HG03432 (cell line): ENCODE measurements at regions not wholly inside any gene's neighbourhood (a gene's known extent, or its start where the extent isn't known, plus 50 kb on each side); places are given as distances from the start of the nearest gene placed in this dataset.
"Not testable (repeated sequence)": the region's sequence is repeated elsewhere in the genome, so short reads cannot be mapped to it uniquely, and the experiment has no call there.

Experiments used
- ATAC-seq: cut with Tn5 transposase; IDR thresholded peaks from one replicate; pipeline ENCODE4 v1.9.1; 2021; ENCODE audit warnings: mild to moderate bottlenecking, moderate library complexity; ENCODE audit not compliant: unreplicated experiment

GRCh38 chr7:69412331-69413146 is 185.7 kb upstream of the AUTS2 start:
- peak; percentile 97 for ATAC-seq

DNA sequence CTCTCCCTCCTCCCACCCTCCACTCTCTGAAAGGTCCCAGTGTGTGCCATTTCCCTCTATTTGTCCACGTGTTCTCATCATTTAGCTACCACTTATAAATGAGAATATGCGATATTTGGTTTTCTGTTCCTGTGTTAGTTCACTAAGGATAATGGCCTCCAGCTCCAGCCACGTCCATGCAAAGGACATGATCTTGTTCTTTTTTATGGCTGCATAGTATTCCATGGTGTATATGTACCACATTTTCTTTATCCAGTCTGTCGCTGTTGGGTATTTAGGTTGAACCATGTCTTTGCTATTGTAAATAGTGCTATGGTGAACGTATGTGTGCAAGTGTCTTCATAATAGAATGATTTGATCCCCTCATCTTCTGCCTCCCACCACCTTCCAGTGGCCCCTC is 183.7 kb upstream of the AUTS2 start:
- ATAC-seq = no peak

GRCh38 chr7:69418869-69419670 is 179.2 kb upstream of the AUTS2 start:
- no peak for ATAC-seq

DNA sequence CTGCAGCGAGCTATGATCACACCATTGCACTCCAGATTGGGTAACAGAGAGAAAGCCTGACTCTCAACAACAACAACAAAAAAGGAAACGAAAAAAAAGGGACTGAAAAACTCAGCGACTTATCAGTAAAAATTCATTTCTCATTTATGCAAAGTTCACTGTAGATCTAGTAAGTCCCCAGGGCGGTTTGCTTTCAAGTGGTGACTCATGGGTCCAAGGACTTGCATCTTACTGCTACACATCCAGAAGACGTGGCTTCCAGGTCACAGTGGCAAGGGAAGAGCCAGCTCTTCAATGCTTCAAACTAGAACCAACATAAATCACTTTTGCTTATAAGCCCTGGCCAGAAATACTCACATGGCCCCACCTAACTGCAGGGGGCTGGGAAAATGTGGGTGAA is 178.3 kb upstream of the AUTS2 start:
- peak; percentile 80 for ATAC-seq

DNA sequence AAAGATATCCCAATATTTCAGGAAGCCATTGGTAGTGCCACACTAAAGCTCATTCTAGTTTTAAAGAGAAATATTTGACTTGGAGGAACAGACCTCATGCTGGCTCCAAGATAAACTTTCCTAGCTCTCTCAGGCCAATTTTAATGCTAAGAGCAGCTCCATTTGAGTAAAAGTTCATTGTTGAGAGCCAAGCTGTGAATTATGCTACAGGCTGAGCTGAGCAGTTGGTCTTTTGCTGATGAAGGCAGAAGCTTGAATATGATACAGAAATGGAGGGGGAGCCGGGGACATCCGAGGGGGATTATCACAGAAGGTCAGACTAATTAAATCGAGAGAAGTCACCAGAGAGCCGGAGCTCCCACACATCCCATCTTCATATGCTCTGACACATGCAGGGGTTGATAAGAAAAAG is 175.7 kb upstream of the AUTS2 start:
- no peak for ATAC-seq

DNA sequence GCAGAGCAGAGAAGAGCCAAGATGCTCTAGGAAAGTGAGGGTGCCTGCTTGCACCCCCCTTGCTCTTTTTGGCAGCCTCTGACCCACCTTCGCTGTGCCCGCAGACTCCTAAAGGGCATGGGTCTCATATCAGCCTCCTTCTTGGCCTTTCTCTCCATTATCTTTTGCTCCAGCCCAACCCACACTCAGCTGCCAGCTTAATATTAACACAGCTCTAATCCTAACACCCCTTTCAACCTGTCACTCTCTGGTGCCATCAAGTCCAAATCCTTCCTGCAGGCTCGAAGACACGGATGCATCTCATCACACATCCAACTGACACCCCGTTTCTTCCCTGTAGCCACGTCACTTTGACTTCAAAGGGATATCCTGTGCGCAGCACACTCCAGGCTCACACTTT is 171.6 kb upstream of the AUTS2 start:
- no peak for ATAC-seq

DNA sequence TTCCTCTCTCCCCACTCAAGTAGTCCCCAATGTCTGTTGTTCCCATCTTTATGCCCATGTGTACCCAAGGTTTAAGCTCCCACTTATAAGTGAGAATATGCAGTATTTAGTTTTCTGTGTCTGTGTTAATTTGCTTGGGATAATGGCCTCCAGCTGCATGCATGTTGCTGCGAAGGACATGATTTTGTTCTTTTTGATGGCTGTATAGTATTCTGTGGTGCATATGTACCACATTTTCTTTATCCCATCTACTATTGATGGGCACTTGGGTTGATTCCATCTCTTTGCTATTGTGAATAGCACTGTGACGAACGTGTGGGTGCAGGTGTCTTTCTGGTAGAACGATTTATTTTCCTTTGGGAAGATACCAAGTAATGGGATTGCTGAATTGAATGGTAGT is 170.2 kb upstream of the AUTS2 start:
- ATAC-seq = no peak

DNA sequence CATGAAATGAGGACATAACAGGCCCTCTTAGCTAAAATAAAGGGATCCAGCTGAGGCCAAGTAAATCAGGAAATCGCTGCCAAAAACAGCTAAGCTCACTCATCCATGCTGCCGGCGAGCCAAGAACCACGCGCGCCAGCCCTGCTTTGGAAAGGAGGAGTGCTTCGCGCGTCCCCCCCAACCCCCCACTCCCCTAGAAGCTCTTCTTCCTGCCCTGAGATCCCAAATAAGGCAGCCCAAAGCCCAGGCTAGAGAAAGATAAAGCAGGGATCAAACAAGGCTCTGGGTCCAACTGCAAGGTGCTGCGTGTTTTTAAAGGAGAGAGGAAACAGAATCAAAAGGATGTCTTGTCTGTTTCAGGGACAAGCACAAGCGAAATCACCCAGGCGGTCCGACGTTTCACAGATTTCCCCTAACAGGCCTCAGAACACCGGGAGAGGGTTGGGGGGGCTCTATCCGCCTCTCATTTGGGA is 168.3 kb upstream of the AUTS2 start:
- ATAC-seq = no peak

- ATAC-seq = no peak
Observed at GRCh38 chr7:69430384-69431021, 167.8 kb upstream of the AUTS2 start.

- ATAC-seq = no peak
Observed at GRCh38 chr7:69431626-69432025, 166.6 kb upstream of the AUTS2 start.

- ATAC-seq = not testable (repeated sequence)
Observed at GRCh38 chr7:69432276-69432675, 166.0 kb upstream of the AUTS2 start.

DNA sequence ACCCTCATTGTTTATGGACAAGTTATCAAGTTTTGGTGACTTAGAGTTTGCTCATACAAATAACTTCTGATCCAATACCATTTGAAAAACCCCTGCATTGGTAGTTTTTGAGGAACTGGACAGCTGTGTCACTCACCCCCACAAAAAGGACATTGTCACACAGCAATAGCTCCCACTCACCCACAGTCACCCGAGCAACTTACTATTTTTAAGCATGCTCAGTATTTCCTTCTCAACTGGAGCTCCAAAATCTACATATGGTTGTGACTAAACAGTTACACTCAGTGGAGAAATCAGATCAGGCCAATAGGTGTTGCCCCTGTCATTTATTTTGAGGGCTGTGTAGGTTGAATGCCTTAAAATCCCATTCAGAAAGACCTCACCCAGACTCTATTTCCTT is 165.2 kb upstream of the AUTS2 start:
- ATAC-seq = no peak

- peak; percentile 52 for ATAC-seq
Observed at GRCh38 chr7:69434398-69434815, 163.9 kb upstream of the AUTS2 start.

DNA sequence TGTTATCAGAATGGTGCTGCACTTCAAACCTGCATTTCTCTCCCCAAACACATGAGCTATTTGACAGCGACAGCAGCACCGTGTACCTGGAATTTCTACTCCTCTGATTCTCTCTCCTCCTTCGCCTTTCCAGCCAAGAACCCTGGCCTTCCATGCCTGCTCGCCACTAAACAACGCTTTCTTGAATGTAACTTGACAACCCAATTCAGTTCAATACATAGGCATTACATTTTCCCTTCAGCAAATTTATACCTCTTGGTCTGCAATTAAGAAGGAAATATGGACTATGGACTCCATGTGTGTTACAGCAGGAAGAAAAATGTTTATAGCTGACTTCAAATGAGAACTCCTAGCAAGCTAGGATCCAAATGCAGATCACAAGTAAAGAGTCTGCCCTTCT is 162.6 kb upstream of the AUTS2 start:
- no peak for ATAC-seq

- ATAC-seq = no peak
Observed at GRCh38 chr7:69436946-69437345, 161.3 kb upstream of the AUTS2 start.

GRCh38 chr7:69438584-69439412 is 159.5 kb upstream of the AUTS2 start:
- no peak for ATAC-seq

- ATAC-seq = no peak
Observed at GRCh38 chr7:69439636-69440325, 158.5 kb upstream of the AUTS2 start.

- no peak for ATAC-seq
Observed at GRCh38 chr7:69440976-69441375, 157.3 kb upstream of the AUTS2 start.

- ATAC-seq = no peak
Observed at GRCh38 chr7:69443136-69443535, 155.1 kb upstream of the AUTS2 start.

- ATAC-seq = no peak
Observed at GRCh38 chr7:69445541-69445940, 152.7 kb upstream of the AUTS2 start.
